ENCODE measurements at regions not wholly inside any gene's neighbourhood (a gene's known extent, or its start where the extent isn't known, plus 50 kb on each side); places are given as distances from the start of the nearest gene placed in this dataset.

DNA sequence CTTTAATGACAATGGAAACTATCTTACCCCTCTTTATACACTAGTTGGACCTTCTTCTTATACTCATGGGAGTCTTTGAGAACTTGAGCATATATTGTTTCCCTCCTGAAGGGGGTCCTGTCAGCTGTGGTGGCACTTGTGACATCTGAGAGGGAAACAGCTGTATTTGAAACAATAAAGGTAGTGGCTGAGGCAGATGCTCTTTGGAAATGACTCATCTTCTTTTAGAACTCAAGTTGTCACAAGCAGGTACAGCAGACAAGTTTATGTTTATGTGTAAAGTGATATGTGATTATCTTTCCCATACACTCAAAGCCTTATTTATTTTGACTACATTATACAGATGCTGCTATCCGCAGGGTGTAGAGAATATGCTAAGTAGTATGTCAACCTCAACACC lies 220.0 kb upstream of the GRM7 start:
- Mint-ChIP-seq H3K9me3 (peaks cover 9% of the 10 kb centered on the region), H3K4me3 (no peak overlapping the region), H3K27ac (no peak overlapping the region), H3K36me3 (ENCODE audit: low read depth) (no peaks in the 10 kb centered on the region), H3K4me1 (no peaks in the 10 kb centered on the region), H3K27me3 (ENCODE audit: low read depth, poor library complexity) (no peaks in the 10 kb centered on the region)
- DNase-seq: no peak
- TF ChIP-seq CTCF (IDR thresholded peaks at IDR 0.05): no peak

DNA sequence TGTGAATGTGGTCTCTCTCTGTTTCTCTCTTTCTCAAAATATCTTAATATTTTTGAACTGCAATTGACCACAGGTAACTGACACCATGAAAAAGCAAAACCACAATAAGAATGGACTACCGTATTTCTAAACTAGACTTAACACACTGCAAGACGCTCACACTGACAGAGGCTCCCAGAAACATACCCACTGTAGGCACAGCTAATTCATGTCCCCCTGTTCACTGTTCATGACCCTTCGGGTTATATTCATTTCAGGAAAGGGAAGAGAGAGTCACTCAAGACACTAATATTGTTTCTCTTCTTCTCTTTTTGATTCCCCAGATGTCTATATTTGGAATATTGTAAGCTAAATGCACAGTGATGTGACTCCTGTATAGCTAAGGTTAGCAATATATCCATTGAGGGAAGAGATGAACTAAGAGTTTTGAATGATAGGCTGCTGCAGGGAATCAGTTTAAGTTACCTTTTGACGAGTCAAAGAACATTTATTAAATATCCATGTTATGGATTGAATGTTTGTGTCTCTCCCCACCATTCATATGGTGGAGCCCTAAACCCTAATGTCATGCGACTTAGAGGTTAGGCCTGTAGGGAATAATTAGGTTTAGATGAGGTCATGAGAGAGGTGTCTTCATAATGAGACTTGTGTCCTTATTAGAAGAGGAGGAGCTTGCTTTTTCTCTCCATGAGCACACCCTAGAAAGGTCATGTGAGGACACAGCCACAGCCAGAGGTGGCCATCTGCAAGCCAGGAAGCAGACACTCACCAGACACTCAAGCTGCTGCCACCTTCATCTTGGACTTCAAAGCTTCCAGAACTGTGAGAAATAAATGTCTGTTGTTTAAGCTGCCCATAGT lies 216.6 kb upstream of the GRM7 start:
- no peak for TF ChIP-seq CTCF (IDR thresholded peaks at IDR 0.05)
- no peak overlapping the region for H3K4me3 Mint-ChIP-seq
- peaks cover 11% of the 10 kb centered on the region for H3K4me1 Mint-ChIP-seq
- H3K27ac Mint-ChIP-seq: no peak overlapping the region
- no peak for DNase-seq
- peaks cover 9% of the 10 kb centered on the region for H3K9me3 Mint-ChIP-seq
- H3K27me3 Mint-ChIP-seq (ENCODE audit: low read depth, poor library complexity): no peaks in the 10 kb centered on the region
- H3K36me3 Mint-ChIP-seq (ENCODE audit: low read depth): no peaks in the 10 kb centered on the region

- Mint-ChIP-seq H3K27me3 (ENCODE audit: low read depth, poor library complexity) (no peaks in the 10 kb centered on the region), H3K27ac (no peak overlapping the region), H3K9me3 (peaks cover 27% of the 10 kb centered on the region), H3K36me3 (ENCODE audit: low read depth) (peaks cover 9% of the 10 kb centered on the region), H3K4me3 (no peak overlapping the region), H3K4me1 (no peaks in the 10 kb centered on the region)
- no peak for TF ChIP-seq CTCF (IDR thresholded peaks at IDR 0.05)
- no peak for DNase-seq
These were observed 206.2 kb upstream of the GRM7 start for GRCh38 chr3:6654670-6655069.

- Mint-ChIP-seq H3K4me3 (no peak overlapping the region), H3K27me3 (ENCODE audit: low read depth, poor library complexity) (no peaks in the 10 kb centered on the region), H3K36me3 (ENCODE audit: low read depth) (peaks cover 9% of the 10 kb centered on the region), H3K9me3 (peaks cover 27% of the 10 kb centered on the region), H3K4me1 (no peaks in the 10 kb centered on the region), H3K27ac (no peak overlapping the region)
- DNase-seq: no peak
- no peak for TF ChIP-seq CTCF (IDR thresholded peaks at IDR 0.05)
These were observed 205.6 kb upstream of the GRM7 start for GRCh38 chr3:6655275-6655674.

DNA sequence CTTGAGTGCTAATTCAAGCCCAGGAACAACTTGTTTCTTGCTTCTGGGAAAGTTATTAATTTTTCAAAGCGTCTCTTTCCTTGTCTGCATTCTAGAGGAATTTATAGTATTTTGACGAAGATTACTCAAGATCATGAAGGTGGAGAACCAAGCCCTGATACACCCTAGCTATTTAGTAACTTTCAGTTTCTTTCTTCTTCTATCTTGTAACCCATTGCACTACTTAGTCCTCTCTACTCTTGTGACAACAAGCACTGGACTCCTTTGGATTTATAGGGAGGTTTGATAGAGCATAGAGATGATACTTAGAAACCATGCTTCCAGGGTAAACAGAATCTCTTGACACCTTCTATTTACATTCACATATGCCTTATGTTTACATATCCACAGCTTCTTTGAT lies 203.3 kb upstream of the GRM7 start:
- H3K27me3 Mint-ChIP-seq (ENCODE audit: low read depth, poor library complexity): peaks cover 7% of the 10 kb centered on the region
- DNase-seq: no peak
- no peak for TF ChIP-seq CTCF (IDR thresholded peaks at IDR 0.05)
- H3K4me3 Mint-ChIP-seq: no peak overlapping the region
- no peak overlapping the region for H3K27ac Mint-ChIP-seq
- H3K4me1 Mint-ChIP-seq: no peaks in the 10 kb centered on the region
- peaks cover 43% of the 10 kb centered on the region for H3K9me3 Mint-ChIP-seq
- H3K36me3 Mint-ChIP-seq (ENCODE audit: low read depth): peaks cover 9% of the 10 kb centered on the region

DNA sequence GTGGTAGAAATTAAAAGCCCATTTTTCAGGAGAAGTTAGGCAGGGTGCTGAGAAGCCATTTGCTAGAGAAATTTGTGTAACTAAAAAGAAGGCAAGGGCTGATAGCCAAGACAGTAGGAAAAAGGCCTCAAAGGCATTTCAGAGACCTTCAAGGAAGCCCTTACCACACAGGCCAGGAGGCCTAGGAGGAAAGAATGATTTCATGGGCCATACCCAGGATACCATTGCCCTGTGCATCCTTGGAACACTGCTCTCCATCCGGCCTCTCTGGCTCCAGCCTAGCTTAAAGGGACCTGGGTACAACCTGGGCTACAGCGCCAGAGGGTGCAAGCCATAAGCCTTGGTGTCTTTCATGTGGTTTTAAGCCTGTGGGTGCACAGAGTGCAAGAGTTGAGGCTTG lies 193.6 kb upstream of the GRM7 start:
- peaks cover 39% of the 10 kb centered on the region for H3K9me3 Mint-ChIP-seq
- H3K36me3 Mint-ChIP-seq (ENCODE audit: low read depth): no peaks in the 10 kb centered on the region
- no peak for TF ChIP-seq CTCF (IDR thresholded peaks at IDR 0.05)
- H3K4me1 Mint-ChIP-seq: no peaks in the 10 kb centered on the region
- H3K27ac Mint-ChIP-seq: no peak overlapping the region
- peaks cover 3% of the 10 kb centered on the region for H3K27me3 Mint-ChIP-seq (ENCODE audit: low read depth, poor library complexity)
- no peak overlapping the region for H3K4me3 Mint-ChIP-seq
- no peak for DNase-seq

Data from nephron progenitor cell (in vitro differentiated cells).